Thyroid gland (tissue), 4 donors: ENCODE measurements at regions not wholly inside any gene's neighbourhood (a gene's known extent, or its start where the extent isn't known, plus 50 kb on each side); places are given as distances from the start of the nearest gene placed in this dataset.

ENCODE experiments used
- DNase-seq, 2 donors: peaks; one replicate each; pipeline ENCODE4 v3.0.0-alpha.2; 2019
- H3K27ac ChIP-seq, 3 donors: fragments of 200-600 bp; sonication (generic); 1 replicate in 2 of 3; 2 replicates in 1 of 3; pipeline ENCODE4 v1.5.1; 2016 to 2019; ENCODE audit warnings: mild to moderate bottlenecking in 1 of 3, moderate library complexity in 1 of 3
- H3K27me3 ChIP-seq: fragments of 200-600 bp; sonication (generic); one replicate; pipeline ENCODE4 v1.5.1; 2019
- H3K36me3 ChIP-seq, 2 donors: fragments of 200-600 bp; sonication (generic); one replicate each; pipeline ENCODE4 v1.5.1; 2016 to 2019
- H3K4me1 ChIP-seq, 2 donors: fragments of 200-600 bp; sonication (generic); one replicate each; pipeline ENCODE4 v1.5.1; 2017 to 2019
- H3K4me3 ChIP-seq, 3 donors: fragments of 200-600 bp; sonication (generic); replicated peaks in 1 of 3; 1 replicate in 2 of 3; 2 replicates in 1 of 3; pipeline ENCODE4 v1.5.1; 2016; ENCODE audit warnings: mild to moderate bottlenecking in 1 of 3
- H3K9me3 ChIP-seq: fragments of 200-600 bp; sonication (generic); one replicate; pipeline ENCODE4 v1.5.1; 2017
- POLR2A ChIP-seq, 2 donors: fragments of 450-650 bp; IDR thresholded peaks; one replicate each; pipeline ENCODE4 v1.6.1; 2017; ENCODE audit warnings: antibody characterized with exemption in 2 of 2, mild to moderate bottlenecking in 2 of 2, moderate library complexity in 1 of 2
- WGBS, 2 donors: methylation state at CpG; one replicate each; pipeline ENCODE4 v1.1.5; 2017; 5-methylcytosine and 5-hydroxymethylcytosine counted together
- intact Hi-C: fragments of 100-400 bp; cut with DNase I; formaldehyde crosslinking; loops from one replicate; pipeline ENCODE4 v1.15.1; 2023
- TF ChIP-seq, protein P1 (sequence below), 6 experiments: fragments of 200-600 bp in 3 of 6; fragments of 450-650 bp in 3 of 6; sonication (generic) in 3 of 6; IDR thresholded peaks; one replicate each; pipeline ENCODE4 v1.5.1; 2016 to 2019; ENCODE audit warnings: antibody characterized with exemption in 6 of 6, mild to moderate bottlenecking in 2 of 6, inconsistent platforms in 1 of 6, moderate library complexity in 1 of 6

DNA sequence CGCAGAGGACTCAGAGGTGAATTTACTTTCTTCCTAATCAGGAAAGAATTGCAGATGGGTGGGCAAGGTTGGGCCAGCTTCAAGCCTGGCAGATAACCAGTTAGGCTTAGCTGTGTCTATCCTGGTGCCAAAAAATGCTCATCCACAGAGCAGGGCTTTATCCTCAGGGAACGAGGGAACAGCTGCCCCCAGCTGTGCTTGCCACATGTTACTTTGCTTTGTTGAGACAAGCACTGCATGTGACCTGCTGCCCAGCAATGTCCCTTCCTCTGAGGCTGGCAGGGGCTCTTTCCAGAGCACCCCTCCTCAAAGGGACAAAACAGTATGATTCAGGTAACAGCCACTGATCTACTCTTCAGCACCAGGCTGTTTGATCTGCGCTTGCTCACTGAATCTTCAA lies 505.1 kb upstream of the USP24 start:
- Histone ChIP-seq H3K9me3 (no peaks in the 10 kb centered on the region), H3K27me3 (no peaks in the 10 kb centered on the region), H3K27ac (peak overlapping the region in 1 of 3 donors; percentile 71), H3K36me3 (no peaks in the 10 kb centered on the region), H3K4me1 (peaks cover 24 to 33% of the 10 kb centered on the region in 2 donors), H3K4me3 (no peak overlapping the region)
- TF ChIP-seq POLR2A (IDR thresholded peaks at IDR 0.05) = no peak
- TF ChIP-seq, protein P1, sequence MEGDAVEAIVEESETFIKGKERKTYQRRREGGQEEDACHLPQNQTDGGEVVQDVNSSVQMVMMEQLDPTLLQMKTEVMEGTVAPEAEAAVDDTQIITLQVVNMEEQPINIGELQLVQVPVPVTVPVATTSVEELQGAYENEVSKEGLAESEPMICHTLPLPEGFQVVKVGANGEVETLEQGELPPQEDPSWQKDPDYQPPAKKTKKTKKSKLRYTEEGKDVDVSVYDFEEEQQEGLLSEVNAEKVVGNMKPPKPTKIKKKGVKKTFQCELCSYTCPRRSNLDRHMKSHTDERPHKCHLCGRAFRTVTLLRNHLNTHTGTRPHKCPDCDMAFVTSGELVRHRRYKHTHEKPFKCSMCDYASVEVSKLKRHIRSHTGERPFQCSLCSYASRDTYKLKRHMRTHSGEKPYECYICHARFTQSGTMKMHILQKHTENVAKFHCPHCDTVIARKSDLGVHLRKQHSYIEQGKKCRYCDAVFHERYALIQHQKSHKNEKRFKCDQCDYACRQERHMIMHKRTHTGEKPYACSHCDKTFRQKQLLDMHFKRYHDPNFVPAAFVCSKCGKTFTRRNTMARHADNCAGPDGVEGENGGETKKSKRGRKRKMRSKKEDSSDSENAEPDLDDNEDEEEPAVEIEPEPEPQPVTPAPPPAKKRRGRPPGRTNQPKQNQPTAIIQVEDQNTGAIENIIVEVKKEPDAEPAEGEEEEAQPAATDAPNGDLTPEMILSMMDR (IDR thresholded peaks at IDR 0.05) = no peak
- DNase-seq = peak; percentile 20 to 30
- intact Hi-C loops = no loop called here
- 79 to 89% methylated on average over 3 of the region's 3 CpGs for WGBS, 2 donors

DNA sequence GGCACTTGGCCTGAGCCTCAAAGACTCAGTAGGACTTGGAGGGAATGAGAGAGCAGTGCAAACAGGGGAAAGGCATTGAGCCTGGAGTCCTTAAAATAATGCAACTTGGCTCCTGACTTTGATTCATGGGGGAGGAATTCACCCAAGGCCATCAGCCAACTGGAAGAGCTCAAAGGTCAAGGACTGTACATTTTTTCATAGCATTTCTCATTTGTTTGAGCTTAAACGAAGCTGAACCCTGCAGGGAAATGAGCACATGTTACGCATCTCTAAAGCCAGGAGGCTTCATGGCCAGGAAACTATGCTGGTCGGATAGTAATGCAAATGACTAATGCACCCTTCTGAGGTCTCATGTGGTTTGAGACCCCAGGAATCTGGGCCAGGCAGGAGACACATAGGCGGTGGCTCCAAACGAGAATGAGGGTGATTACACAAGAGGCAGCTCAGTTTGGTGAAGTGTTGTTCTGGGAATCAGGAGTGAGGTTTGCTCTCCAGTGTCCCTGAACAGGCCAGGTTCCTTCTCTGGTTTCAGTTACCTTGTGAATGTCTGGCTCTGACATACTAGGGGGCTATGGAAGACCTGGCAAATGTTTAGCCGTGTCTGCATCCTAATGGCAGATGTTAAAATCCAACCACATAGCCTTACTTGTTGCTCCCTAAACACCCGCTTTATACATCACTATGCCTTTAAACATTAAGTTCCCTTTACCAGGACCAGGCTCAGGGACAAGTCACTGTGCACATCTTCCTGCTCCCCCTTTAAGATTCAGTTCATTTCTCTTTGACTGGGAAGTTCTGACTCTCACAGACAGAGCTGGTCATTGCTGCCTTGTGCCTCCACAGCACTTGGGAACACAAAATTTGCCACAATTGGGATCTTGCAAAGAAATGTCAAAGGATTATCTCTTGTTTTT lies 503.9 kb upstream of the USP24 start:
- H3K4me1 ChIP-seq = peaks cover 24 to 33% of the 10 kb centered on the region in 2 donors
- H3K27me3 ChIP-seq = no peaks in the 10 kb centered on the region
- peak overlapping the region; percentile 42 to 71 (median 46) for H3K27ac ChIP-seq
- 56 to 57% methylated on average over 7 of the region's 7 CpGs for WGBS, 2 donors
- peak; percentile 23 to 42 for DNase-seq
- H3K4me3 ChIP-seq = no peak overlapping the region
- TF ChIP-seq, protein P1 (IDR thresholded peaks at IDR 0.05) = no peak
- no peak for TF ChIP-seq POLR2A (IDR thresholded peaks at IDR 0.05)
- no peaks in the 10 kb centered on the region for H3K9me3 ChIP-seq
- intact Hi-C loops = no loop called here
- no peaks in the 10 kb centered on the region for H3K36me3 ChIP-seq

DNA sequence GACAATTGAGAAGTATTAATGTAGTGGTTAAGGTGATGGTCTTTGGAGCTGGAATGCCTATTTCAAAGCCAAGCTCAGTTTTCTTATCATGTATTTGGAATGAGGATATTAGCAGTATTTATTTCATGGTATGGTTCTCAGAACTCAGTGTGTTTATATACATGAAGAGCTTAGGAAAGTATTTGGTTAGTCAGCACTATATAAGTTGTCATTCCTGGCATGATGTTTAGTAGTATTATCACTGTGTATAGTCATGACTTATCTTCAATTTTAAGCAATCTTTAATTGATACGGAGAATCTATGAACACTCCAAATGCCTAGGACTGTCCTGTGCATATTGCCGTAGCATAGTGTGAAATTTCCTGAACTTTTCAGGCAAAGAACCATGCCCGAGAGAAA lies 501.9 kb upstream of the USP24 start:
- TF ChIP-seq, protein P1 (IDR thresholded peaks at IDR 0.05) = no peak
- TF ChIP-seq POLR2A (IDR thresholded peaks at IDR 0.05) = no peak
- H3K27me3 ChIP-seq = no peaks in the 10 kb centered on the region
- H3K4me3 ChIP-seq = no peak overlapping the region
- intact Hi-C loops = no loop called here
- DNase-seq = no peak
- H3K27ac ChIP-seq = no peak overlapping the region
- no peaks in the 10 kb centered on the region for H3K9me3 ChIP-seq
- peaks cover 24 to 33% of the 10 kb centered on the region in 2 donors for H3K4me1 ChIP-seq
- H3K36me3 ChIP-seq = no peaks in the 10 kb centered on the region
- WGBS, 2 donors = 91 to 94% methylated on average over 3 of the region's 3 CpGs

DNA sequence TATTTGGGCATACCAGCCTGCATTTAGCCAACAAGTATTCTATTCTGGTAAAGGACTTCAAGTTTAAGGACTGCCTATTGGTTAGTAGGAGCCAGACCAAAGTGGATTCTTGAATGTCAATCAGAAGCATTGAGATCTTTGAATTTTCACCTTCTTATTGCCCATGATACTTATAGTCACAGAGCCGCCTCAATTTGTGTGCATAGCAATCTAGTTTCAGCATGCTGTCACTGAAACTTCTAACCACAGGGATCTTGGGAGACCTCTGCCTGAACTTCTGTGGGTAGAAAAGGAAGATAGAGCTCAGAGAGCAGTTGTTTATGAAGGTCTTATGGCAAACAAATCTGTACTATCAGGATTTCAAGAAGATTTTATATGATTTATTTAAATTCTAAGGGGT lies 501.4 kb upstream of the USP24 start:
- Histone ChIP-seq H3K27me3 (no peaks in the 10 kb centered on the region), H3K4me3 (no peak overlapping the region), H3K27ac (no peak overlapping the region), H3K9me3 (no peaks in the 10 kb centered on the region), H3K36me3 (no peaks in the 10 kb centered on the region), H3K4me1 (peaks cover 24 to 33% of the 10 kb centered on the region in 2 donors)
- 100% methylated on average over 1 of the region's 1 CpG for WGBS, 2 donors
- TF ChIP-seq POLR2A (IDR thresholded peaks at IDR 0.05) = no peak
- TF ChIP-seq, protein P1 (IDR thresholded peaks at IDR 0.05) = no peak
- no peak for DNase-seq
- intact Hi-C loops = no loop called here

DNA sequence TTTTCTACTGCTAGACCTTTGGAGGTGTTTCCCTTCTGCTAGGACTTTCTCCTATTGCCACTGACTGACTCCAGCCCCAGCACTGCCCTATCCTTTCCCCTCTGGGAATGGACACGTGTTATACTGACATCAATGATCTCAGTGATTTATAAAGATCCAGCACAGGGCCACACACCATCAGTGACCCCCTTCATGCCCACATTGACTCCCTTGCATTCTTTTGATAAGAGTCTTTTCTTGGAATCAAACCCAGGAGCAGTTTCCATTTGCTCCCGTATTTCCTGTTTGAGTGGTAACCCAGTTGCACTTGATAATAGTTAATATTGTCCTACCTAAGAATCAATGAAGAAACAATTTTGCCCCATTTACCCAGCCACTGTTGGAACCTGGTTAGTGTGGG lies 501.0 kb upstream of the USP24 start:
- no peaks in the 10 kb centered on the region for H3K9me3 ChIP-seq
- H3K36me3 ChIP-seq = no peaks in the 10 kb centered on the region
- intact Hi-C loops = no loop called here
- TF ChIP-seq POLR2A (IDR thresholded peaks at IDR 0.05) = no peak
- TF ChIP-seq, protein P1 (IDR thresholded peaks at IDR 0.05) = no peak
- DNase-seq = no peak
- no peak overlapping the region for H3K4me3 ChIP-seq
- 87% methylated on average over 2 of the region's 2 CpGs for WGBS, 2 donors
- H3K27ac ChIP-seq = no peak overlapping the region
- H3K4me1 ChIP-seq = peaks cover 24 to 33% of the 10 kb centered on the region in 2 donors
- no peaks in the 10 kb centered on the region for H3K27me3 ChIP-seq
